KMS-11 (cell line): ENCODE measurements at regions not wholly inside any gene's neighbourhood (a gene's known extent, or its start where the extent isn't known, plus 50 kb on each side); places are given as distances from the start of the nearest gene placed in this dataset.

Source experiments
- H2AFZ ChIP-seq: fragments of 200-600 bp; sonication (generic); 2 replicates; pipeline ENCODE4 v1.6.1; 2016; ENCODE audit warnings: antibody characterized with exemption, mixed run types, low read depth
- H3K27ac ChIP-seq: fragments of 200-600 bp; sonication (generic); 2 replicates; pipeline ENCODE4 v1.6.1; 2016; ENCODE audit warnings: mild to moderate bottlenecking, mixed run types
- H3K27me3 ChIP-seq: fragments of 200-600 bp; sonication (generic); 2 replicates; pipeline ENCODE4 v1.6.1; 2017; ENCODE audit warnings: mild to moderate bottlenecking, low read depth, mixed run types, moderate library complexity; ENCODE audit not compliant: insufficient read depth
- H3K36me3 ChIP-seq: fragments of 200-600 bp; sonication (generic); 2 replicates; pipeline ENCODE4 v1.6.1; 2017; ENCODE audit warnings: mild to moderate bottlenecking, mixed run types; ENCODE audit not compliant: insufficient read depth
- H3K4me1 ChIP-seq: fragments of 200-600 bp; sonication (generic); 2 replicates; pipeline ENCODE4 v1.6.1; 2016; ENCODE audit warnings: mild to moderate bottlenecking, low read depth, mixed run types; ENCODE audit not compliant: poor library complexity, severe bottlenecking
- H3K4me2 ChIP-seq: fragments of 200-600 bp; sonication (generic); 2 replicates; pipeline ENCODE4 v1.7.0; 2016; ENCODE audit warnings: mild to moderate bottlenecking, mixed run types
- H3K4me3 ChIP-seq: fragments of 200-600 bp; sonication (generic); IDR thresholded peaks from 2 replicates; pipeline ENCODE4 v1.6.1; 2017; ENCODE audit warnings: low read depth, low read length, mixed read lengths; ENCODE audit not compliant: insufficient read depth
- H3K79me2 ChIP-seq: fragments of 200-600 bp; sonication (generic); 2 replicates; pipeline ENCODE4 v1.6.1; 2016; ENCODE audit warnings: low read depth, mixed run types; ENCODE audit not compliant: insufficient read depth
- H3K9ac ChIP-seq: fragments of 200-600 bp; sonication (generic); 2 replicates; pipeline ENCODE4 v1.6.1; 2016; ENCODE audit warnings: mild to moderate bottlenecking, mixed run types
- H4K20me1 ChIP-seq: fragments of 200-600 bp; sonication (generic); 2 replicates; pipeline ENCODE4 v1.6.1; 2016; ENCODE audit warnings: mild to moderate bottlenecking, mixed run types; ENCODE audit not compliant: insufficient read depth
- CTCF ChIP-seq: fragments of 200-600 bp; sonication (generic); conservative IDR thresholded peaks from 2 replicates; pipeline ENCODE4 v1.6.1; 2017; ENCODE audit warnings: low read depth, mild to moderate bottlenecking, antibody characterized with exemption, low read length, moderate library complexity, mixed read lengths

- Histone ChIP-seq H3K4me3 (no peak overlapping the region), H3K79me2 (no peaks in the 10 kb centered on the region), H3K36me3 (no peaks in the 10 kb centered on the region), H2AFZ (no peak overlapping the region), H3K4me1 (no peaks in the 10 kb centered on the region), H3K27me3 (no peaks in the 10 kb centered on the region), H3K4me2 (no peak overlapping the region), H4K20me1 (no peaks in the 10 kb centered on the region), H3K9ac (no peak overlapping the region), H3K27ac (no peak overlapping the region)
- TF ChIP-seq CTCF, result no peak
Measured at GRCh38 chr1:114208714-114209113, 55.0 kb upstream of the SYT6 start.

GRCh38 chr1:114208106-114208505 lies 54.4 kb upstream of the SYT6 start:
- no peak overlapping the region for H2AFZ ChIP-seq
- no peak overlapping the region for H3K4me3 ChIP-seq
- no peak overlapping the region for H3K9ac ChIP-seq
- H3K4me1 ChIP-seq, result no peaks in the 10 kb centered on the region
- no peak for TF ChIP-seq CTCF
- no peaks in the 10 kb centered on the region for H3K27me3 ChIP-seq
- no peaks in the 10 kb centered on the region for H4K20me1 ChIP-seq
- no peak overlapping the region for H3K4me2 ChIP-seq
- no peak overlapping the region for H3K27ac ChIP-seq
- H3K36me3 ChIP-seq, result no peaks in the 10 kb centered on the region
- H3K79me2 ChIP-seq, result no peaks in the 10 kb centered on the region

- Histone ChIP-seq H3K79me2 (no peaks in the 10 kb centered on the region), H3K4me3 (no peak overlapping the region), H3K9ac (no peak overlapping the region), H3K27ac (no peak overlapping the region), H3K4me1 (no peaks in the 10 kb centered on the region), H3K4me2 (no peak overlapping the region), H4K20me1 (no peaks in the 10 kb centered on the region), H3K27me3 (no peaks in the 10 kb centered on the region), H2AFZ (no peak overlapping the region), H3K36me3 (no peaks in the 10 kb centered on the region)
- TF ChIP-seq CTCF, result no peak
Measured at GRCh38 chr1:114207635-114208034, 54.0 kb upstream of the SYT6 start.

GRCh38 chr1:114206392-114206791 lies 52.7 kb upstream of the SYT6 start:
- no peak overlapping the region for H2AFZ ChIP-seq

More at GRCh38 chr1:114206392-114206791, 52.7 kb upstream of the SYT6 start:
- Histone ChIP-seq H3K36me3 (no peaks in the 10 kb centered on the region), H3K4me1 (no peaks in the 10 kb centered on the region), H3K9ac (no peak overlapping the region), H4K20me1 (no peaks in the 10 kb centered on the region), H3K27ac (no peak overlapping the region), H3K4me3 (no peak overlapping the region), H3K4me2 (no peak overlapping the region), H3K79me2 (no peaks in the 10 kb centered on the region), H3K27me3 (no peaks in the 10 kb centered on the region)
- no peak for TF ChIP-seq CTCF
